HEK293 (cell line): ENCODE measurements at regions not wholly inside any gene's neighbourhood (a gene's known extent, or its start where the extent isn't known, plus 50 kb on each side); places are given as distances from the start of the nearest gene placed in this dataset.

ENCODE experiments used
- CTCF ChIA-PET: fragments of 350-600 bp; formaldehyde crosslinking; extraction: SDS; loops from one replicate; lab custom pipeline; 2021; ENCODE audit warnings: antibody characterized with exemption; lab: Yijun Ruan, JAX
- POLR2A ChIA-PET: fragments of 300-600 bp; formaldehyde crosslinking; extraction: SDS; loops from one replicate; lab custom pipeline; 2020; ENCODE audit warnings: antibody characterized with exemption, inconsistent platforms; lab: Yijun Ruan, JAX
- H3K27ac ChIP-seq: fragments of 200-500 bp; sonication (Bioruptor generic); 2 replicates; pipeline ENCODE4 v1.5.1; 2014; ENCODE audit warnings: low read depth, low read length, control low read depth, inconsistent platforms; ENCODE audit errors: extremely low read depth
- H3K36me3 ChIP-seq, 2 experiments: fragments of 200-500 bp in 1 of 2; sonication (Bioruptor generic) in 1 of 2; 1 replicate in 1 of 2; 2 replicates in 1 of 2; pipeline ENCODE4 v1.5.1; 2014 to 2017; ENCODE audit warnings: inconsistent platforms in 2 of 2, low read length in 2 of 2; ENCODE audit not compliant: control insufficient read depth in 2 of 2, insufficient read depth in 1 of 2
- H3K4me1 ChIP-seq: fragments of 200-500 bp; sonication (Bioruptor generic); 2 replicates; pipeline ENCODE4 v1.5.1; 2014; ENCODE audit warnings: mild to moderate bottlenecking, low read length, inconsistent platforms; ENCODE audit not compliant: control insufficient read depth, insufficient read depth
- H3K4me3 ChIP-seq: 2 replicates; pipeline ENCODE4 v1.5.1; 2011; ENCODE audit warnings: low read depth, mild to moderate bottlenecking, control low read depth, low read length, moderate library complexity
- H3K9me3 ChIP-seq: fragments of 200-500 bp; sonication (Bioruptor generic); 2 replicates; pipeline ENCODE4 v1.5.1; 2014; ENCODE audit warnings: low read depth, low read length, inconsistent platforms; ENCODE audit not compliant: control insufficient read depth, insufficient read depth
- KLF16 ChIP-seq: fragments of 450-650 bp; formaldehyde crosslinking; IDR thresholded peaks from 2 replicates; pipeline ENCODE4 v1.5.1; 2017; ENCODE audit warnings: missing biosample characterization, missing genetic modification characterization
- MEIS1 ChIP-seq: sonication (generic); formaldehyde crosslinking; IDR thresholded peaks from 2 replicates; pipeline ENCODE4 v1.8.1; 2022; ENCODE audit warnings: missing genetic modification reagents, mild to moderate bottlenecking, borderline replicate concordance
- REPIN1 ChIP-seq: fragments of 450-650 bp; formaldehyde crosslinking; IDR thresholded peaks from 2 replicates; pipeline ENCODE4 v1.5.1; 2017; ENCODE audit warnings: missing biosample characterization, missing genetic modification characterization, low read depth
- SALL2 ChIP-seq: fragments of 450-650 bp; formaldehyde crosslinking; IDR thresholded peaks from 2 replicates; pipeline ENCODE4 v1.5.0; 2017; ENCODE audit warnings: missing biosample characterization, mild to moderate bottlenecking, missing genetic modification characterization, borderline replicate concordance
- SCRT1 ChIP-seq: fragments of 450-650 bp; formaldehyde crosslinking; IDR thresholded peaks from 2 replicates; pipeline ENCODE4 v1.5.1; 2016; ENCODE audit warnings: missing biosample characterization, missing genetic modification characterization, borderline replicate concordance
- TRIM28 ChIP-seq: IDR thresholded peaks from 2 replicates; pipeline ENCODE4 v1.6.1; 2011; ENCODE audit warnings: low read length, control low read depth, borderline replicate concordance
- ZBTB17 ChIP-seq: fragments of 450-650 bp; formaldehyde crosslinking; IDR thresholded peaks from 2 replicates; pipeline ENCODE4 v1.5.1; 2016; ENCODE audit warnings: missing biosample characterization, missing genetic modification characterization
- ZFHX2 ChIP-seq: fragments of 450-650 bp; formaldehyde crosslinking; conservative IDR thresholded peaks from 2 replicates; pipeline ENCODE4 v1.5.1; 2016; ENCODE audit warnings: missing biosample characterization, missing genetic modification characterization
- ZNF114 ChIP-seq: fragments of 450-650 bp; formaldehyde crosslinking; IDR thresholded peaks from 2 replicates; pipeline ENCODE4 v1.5.0; 2017; ENCODE audit warnings: missing biosample characterization, missing genetic modification characterization
- ZNF16 ChIP-seq: fragments of 450-650 bp; formaldehyde crosslinking; IDR thresholded peaks from 2 replicates; pipeline ENCODE4 v1.5.1; 2016; ENCODE audit warnings: low read depth, missing biosample characterization, missing genetic modification characterization
- ZNF211 ChIP-seq: fragments of 450-650 bp; formaldehyde crosslinking; IDR thresholded peaks from 2 replicates; pipeline ENCODE4 v1.5.1; 2016; ENCODE audit warnings: low read depth, missing biosample characterization, missing genetic modification characterization
- ZNF626 ChIP-seq: fragments of 450-650 bp; sonication (Bioruptor Pico); formaldehyde crosslinking; IDR thresholded peaks from 2 replicates; pipeline ENCODE4 v1.5.1; 2018; ENCODE audit warnings: missing biosample characterization, missing genetic modification characterization, inconsistent platforms
- ZNF660 ChIP-seq: fragments of 450-650 bp; IDR thresholded peaks from 2 replicates; pipeline ENCODE4 v1.5.1; 2018; ENCODE audit warnings: missing biosample characterization, mild to moderate bottlenecking, missing genetic modification characterization
- ZNF843 ChIP-seq: fragments of 450-650 bp; formaldehyde crosslinking; IDR thresholded peaks from 2 replicates; pipeline ENCODE4 v1.5.1; 2016; ENCODE audit warnings: missing biosample characterization, missing genetic modification characterization
- TF ChIP-seq, protein P1 (sequence below): fragments of 450-650 bp; formaldehyde crosslinking; IDR thresholded peaks from 2 replicates; pipeline ENCODE4 v1.5.1; 2016; ENCODE audit warnings: missing biosample characterization, missing genetic modification characterization, low read depth
- TF ChIP-seq, protein P2 (sequence below): fragments of 450-650 bp; formaldehyde crosslinking; IDR thresholded peaks from 2 replicates; pipeline ENCODE4 v1.5.1; 2016; ENCODE audit warnings: missing biosample characterization, missing genetic modification characterization
- TF ChIP-seq, protein P3 (sequence below): fragments of 450-650 bp; formaldehyde crosslinking; IDR thresholded peaks from 2 replicates; pipeline ENCODE4 v1.5.1; 2016; ENCODE audit warnings: missing biosample characterization, missing genetic modification characterization
- TF ChIP-seq, protein P4 (sequence below): fragments of 450-650 bp; formaldehyde crosslinking; IDR thresholded peaks from 2 replicates; pipeline ENCODE4 v1.5.1; 2016; ENCODE audit warnings: missing biosample characterization, missing genetic modification characterization
- TF ChIP-seq, protein P5 (sequence below): fragments of 450-650 bp; formaldehyde crosslinking; IDR thresholded peaks from 2 replicates; pipeline ENCODE4 v1.5.1; 2016; ENCODE audit warnings: missing biosample characterization, missing genetic modification characterization
- TF ChIP-seq, protein P6 (sequence below): fragments of 450-650 bp; formaldehyde crosslinking; IDR thresholded peaks from 2 replicates; pipeline ENCODE4 v1.5.1; 2017; ENCODE audit warnings: missing biosample characterization, mild to moderate bottlenecking, missing genetic modification characterization, moderate library complexity
- TF ChIP-seq, protein P7 (sequence below): fragments of 450-650 bp; formaldehyde crosslinking; IDR thresholded peaks from 2 replicates; pipeline ENCODE4 v1.5.1; 2016; ENCODE audit warnings: missing biosample characterization, missing genetic modification characterization
- TF ChIP-seq, protein P8 (sequence below): fragments of 450-650 bp; formaldehyde crosslinking; IDR thresholded peaks from 2 replicates; pipeline ENCODE4 v1.5.1; 2016; ENCODE audit warnings: missing biosample characterization, missing genetic modification characterization

DNA sequence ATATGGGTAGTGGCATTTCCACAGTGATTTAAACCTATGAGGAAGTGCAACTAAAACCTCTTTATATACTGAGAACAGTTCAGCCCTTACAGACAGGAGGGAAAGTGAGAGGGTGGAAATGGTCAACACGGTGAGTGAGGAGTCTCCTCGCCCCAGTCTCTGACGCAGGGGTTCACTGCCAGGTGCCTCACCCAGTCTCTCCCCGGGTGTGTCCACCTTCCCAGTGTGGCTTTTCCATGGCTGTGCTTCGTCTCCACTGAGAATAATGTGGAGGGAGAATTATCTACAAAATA, 116.6 kb upstream of the TOP3B start:
- CTCF ChIA-PET = interaction anchor here (1.3 to 2.3 kb wide), 2 partner anchors 15 to 38 kb away, joined by 3 to 11 read pairs; no protein-coding TSS in a partner anchor
- Histone ChIP-seq H3K27ac (no peak overlapping the region), H3K4me1 (no peaks in the 10 kb centered on the region), H3K4me3 (no peak overlapping the region), H3K36me3 (no peaks in the 10 kb centered on the region)
- POLR2A ChIA-PET = no interaction called here
- TF ChIP-seq SCRT1 (tag by site-specific recombination) (no peak), ZBTB17 (tag by site-specific recombination) (no peak), SALL2 (tag by site-specific recombination) (no peak), ZNF660 (tag by site-specific recombination) (no peak), ZNF626 (tag by site-specific recombination) (no peak), ZNF16 (no peak), MEIS1 (CRISPR knock-in tag) (no peak), ZNF211 (no peak), ZFHX2 (tag by site-specific recombination) (no peak), ZNF843 (tag by site-specific recombination) (no peak), ZNF114 (tag by site-specific recombination) (no peak)
- TF ChIP-seq, protein P1, sequence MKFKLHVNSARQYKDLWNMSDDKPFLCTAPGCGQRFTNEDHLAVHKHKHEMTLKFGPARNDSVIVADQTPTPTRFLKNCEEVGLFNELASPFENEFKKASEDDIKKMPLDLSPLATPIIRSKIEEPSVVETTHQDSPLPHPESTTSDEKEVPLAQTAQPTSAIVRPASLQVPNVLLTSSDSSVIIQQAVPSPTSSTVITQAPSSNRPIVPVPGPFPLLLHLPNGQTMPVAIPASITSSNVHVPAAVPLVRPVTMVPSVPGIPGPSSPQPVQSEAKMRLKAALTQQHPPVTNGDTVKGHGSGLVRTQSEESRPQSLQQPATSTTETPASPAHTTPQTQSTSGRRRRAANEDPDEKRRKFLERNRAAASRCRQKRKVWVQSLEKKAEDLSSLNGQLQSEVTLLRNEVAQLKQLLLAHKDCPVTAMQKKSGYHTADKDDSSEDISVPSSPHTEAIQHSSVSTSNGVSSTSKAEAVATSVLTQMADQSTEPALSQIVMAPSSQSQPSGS (tag by site-specific recombination) = no peak
- TF ChIP-seq, protein P2, sequence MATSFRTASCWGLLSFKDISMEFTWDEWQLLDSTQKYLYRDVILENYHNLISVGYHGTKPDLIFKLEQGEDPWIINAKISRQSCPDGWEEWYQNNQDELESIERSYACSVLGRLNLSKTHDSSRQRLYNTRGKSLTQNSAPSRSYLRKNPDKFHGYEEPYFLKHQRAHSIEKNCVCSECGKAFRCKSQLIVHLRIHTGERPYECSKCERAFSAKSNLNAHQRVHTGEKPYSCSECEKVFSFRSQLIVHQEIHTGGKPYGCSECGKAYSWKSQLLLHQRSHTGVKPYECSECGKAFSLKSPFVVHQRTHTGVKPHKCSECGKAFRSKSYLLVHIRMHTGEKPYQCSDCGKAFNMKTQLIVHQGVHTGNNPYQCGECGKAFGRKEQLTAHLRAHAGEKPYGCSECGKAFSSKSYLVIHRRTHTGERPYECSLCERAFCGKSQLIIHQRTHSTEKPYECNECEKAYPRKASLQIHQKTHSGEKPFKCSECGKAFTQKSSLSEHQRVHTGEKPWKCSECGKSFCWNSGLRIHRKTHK (tag by site-specific recombination) = no peak
- TF ChIP-seq, protein P3, sequence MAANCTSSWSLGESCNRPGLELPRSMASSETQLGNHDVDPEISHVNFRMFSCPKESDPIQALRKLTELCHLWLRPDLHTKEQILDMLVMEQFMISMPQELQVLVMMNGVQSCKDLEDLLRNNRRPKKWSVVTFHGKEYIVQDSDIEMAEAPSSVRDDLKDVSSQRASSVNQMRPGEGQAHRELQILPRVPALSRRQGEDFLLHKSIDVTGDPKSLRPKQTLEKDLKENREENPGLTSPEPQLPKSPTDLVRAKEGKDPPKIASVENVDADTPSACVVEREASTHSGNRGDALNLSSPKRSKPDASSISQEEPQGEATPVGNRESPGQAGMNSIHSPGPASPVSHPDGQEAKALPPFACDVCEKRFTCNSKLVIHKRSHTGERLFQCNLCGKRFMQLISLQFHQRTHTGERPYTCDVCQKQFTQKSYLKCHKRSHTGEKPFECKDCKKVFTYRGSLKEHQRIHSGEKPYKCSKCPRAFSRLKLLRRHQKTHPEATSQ = no peak
- TF ChIP-seq, protein P4, sequence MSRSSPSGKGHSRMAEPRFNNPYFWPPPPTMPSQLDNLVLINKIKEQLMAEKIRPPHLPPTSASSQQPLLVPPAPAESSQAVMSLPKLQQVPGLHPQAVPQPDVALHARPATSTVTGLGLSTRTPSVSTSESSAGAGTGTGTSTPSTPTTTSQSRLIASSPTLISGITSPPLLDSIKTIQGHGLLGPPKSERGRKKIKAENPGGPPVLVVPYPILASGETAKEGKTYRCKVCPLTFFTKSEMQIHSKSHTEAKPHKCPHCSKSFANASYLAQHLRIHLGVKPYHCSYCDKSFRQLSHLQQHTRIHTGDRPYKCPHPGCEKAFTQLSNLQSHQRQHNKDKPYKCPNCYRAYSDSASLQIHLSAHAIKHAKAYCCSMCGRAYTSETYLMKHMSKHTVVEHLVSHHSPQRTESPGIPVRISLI = no peak
- TF ChIP-seq, all 188 proteins: peak for 0
- no peaks in the 10 kb centered on the region for H3K9me3 ChIP-seq

DNA sequence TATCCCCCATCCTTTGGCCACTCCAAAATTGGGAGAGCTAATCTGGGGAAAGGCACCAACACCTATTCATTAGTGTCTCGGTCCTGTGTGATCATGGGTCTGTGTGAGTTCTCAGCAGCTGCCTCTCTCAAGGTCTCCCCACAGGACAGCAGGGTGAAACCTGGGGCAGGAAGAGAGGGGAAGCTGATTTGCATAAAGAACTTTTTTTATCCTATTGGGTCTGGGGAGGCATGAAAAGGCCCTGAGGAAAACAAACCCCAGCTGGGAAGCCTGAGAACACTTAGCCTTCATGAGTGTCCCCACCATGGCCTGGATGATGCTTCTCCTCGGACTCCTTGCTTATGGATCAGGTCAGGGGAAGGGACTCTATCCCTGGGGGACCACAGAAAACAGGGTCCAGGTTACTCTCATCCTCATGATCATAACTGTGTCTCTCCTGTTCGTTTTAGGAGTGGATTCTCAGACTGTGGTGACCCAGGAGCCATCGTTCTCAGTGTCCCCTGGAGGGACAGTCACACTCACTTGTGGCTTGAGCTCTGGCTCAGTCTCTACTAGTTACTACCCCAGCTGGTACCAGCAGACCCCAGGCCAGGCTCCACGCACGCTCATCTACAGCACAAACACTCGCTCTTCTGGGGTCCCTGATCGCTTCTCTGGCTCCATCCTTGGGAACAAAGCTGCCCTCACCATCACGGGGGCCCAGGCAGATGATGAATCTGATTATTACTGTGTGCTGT, 116.0 kb upstream of the TOP3B start:
- ChIA-PET POLR2A (no interaction called here), CTCF (interaction anchor here (0.7 to 2.3 kb wide), 4 partner anchors 11 to 37 kb away, joined by 3 to 11 read pairs (median 7); no protein-coding TSS in a partner anchor)
- no peak overlapping the region for H3K27ac ChIP-seq
- H3K36me3 ChIP-seq = no peaks in the 10 kb centered on the region
- no peak overlapping the region for H3K4me3 ChIP-seq
- no peaks in the 10 kb centered on the region for H3K9me3 ChIP-seq
- H3K4me1 ChIP-seq = no peaks in the 10 kb centered on the region
- TF ChIP-seq REPIN1 (no peak), ZFHX2 (tag by site-specific recombination) (no peak), KLF16 (tag by site-specific recombination) (no peak), TRIM28 (no peak)
- TF ChIP-seq, protein P5, sequence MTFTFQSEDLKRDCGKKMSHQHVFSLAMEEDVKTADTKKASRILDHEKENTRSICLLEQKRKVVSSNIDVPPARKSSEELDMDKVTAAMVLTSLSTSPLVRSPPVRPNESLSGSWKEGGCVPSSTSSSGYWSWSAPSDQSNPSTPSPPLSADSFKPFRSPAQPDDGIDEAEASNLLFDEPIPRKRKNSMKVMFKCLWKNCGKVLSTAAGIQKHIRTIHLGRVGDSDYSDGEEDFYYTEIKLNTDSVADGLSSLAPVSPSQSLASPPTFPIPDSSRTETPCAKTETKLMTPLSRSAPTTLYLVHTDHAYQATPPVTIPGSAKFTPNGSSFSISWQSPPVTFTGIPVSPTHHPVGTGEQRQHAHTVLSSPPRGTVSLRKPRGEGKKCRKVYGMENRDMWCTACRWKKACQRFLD = no peak
- TF ChIP-seq, protein P6, sequence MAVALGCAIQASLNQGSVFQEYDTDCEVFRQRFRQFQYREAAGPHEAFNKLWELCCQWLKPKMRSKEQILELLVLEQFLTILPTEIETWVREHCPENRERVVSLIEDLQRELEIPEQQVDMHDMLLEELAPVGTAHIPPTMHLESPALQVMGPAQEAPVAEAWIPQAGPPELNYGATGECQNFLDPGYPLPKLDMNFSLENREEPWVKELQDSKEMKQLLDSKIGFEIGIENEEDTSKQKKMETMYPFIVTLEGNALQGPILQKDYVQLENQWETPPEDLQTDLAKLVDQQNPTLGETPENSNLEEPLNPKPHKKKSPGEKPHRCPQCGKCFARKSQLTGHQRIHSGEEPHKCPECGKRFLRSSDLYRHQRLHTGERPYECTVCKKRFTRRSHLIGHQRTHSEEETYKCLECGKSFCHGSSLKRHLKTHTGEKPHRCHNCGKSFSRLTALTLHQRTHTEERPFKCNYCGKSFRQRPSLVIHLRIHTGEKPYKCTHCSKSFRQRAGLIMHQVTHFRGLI (tag by site-specific recombination) = no peak
- TF ChIP-seq, protein P7, sequence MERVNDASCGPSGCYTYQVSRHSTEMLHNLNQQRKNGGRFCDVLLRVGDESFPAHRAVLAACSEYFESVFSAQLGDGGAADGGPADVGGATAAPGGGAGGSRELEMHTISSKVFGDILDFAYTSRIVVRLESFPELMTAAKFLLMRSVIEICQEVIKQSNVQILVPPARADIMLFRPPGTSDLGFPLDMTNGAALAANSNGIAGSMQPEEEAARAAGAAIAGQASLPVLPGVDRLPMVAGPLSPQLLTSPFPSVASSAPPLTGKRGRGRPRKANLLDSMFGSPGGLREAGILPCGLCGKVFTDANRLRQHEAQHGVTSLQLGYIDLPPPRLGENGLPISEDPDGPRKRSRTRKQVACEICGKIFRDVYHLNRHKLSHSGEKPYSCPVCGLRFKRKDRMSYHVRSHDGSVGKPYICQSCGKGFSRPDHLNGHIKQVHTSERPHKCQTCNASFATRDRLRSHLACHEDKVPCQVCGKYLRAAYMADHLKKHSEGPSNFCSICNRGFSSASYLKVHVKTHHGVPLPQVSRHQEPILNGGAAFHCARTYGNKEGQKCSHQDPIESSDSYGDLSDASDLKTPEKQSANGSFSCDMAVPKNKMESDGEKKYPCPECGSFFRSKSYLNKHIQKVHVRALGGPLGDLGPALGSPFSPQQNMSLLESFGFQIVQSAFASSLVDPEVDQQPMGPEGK (tag by site-specific recombination) = no peak
- TF ChIP-seq, protein P8, sequence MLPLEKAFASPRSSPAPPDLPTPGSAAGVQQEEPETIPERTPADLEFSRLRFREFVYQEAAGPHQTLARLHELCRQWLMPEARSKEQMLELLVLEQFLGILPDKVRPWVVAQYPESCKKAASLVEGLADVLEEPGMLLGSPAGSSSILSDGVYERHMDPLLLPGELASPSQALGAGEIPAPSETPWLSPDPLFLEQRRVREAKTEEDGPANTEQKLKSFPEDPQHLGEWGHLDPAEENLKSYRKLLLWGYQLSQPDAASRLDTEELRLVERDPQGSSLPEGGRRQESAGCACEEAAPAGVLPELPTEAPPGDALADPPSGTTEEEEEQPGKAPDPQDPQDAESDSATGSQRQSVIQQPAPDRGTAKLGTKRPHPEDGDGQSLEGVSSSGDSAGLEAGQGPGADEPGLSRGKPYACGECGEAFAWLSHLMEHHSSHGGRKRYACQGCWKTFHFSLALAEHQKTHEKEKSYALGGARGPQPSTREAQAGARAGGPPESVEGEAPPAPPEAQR (tag by site-specific recombination) = no peak
